ENCODE measurements at regions not wholly inside any gene's neighbourhood (a gene's known extent, or its start where the extent isn't known, plus 50 kb on each side); places are given as distances from the start of the nearest gene placed in this dataset.

GRCh38 chr2:223532712-223533111 lies 69.4 kb downstream of the SCG2 start:
- no peak for DNase-seq

GRCh38 chr2:223536546-223536945 lies 65.6 kb downstream of the SCG2 start:
- DNase-seq = no peak

- DNase-seq = no peak
These were observed 65.0 kb downstream of the SCG2 start for GRCh38 chr2:223537115-223537514.

- no peak for DNase-seq
These were observed 64.2 kb downstream of the SCG2 start for GRCh38 chr2:223537651-223538601.

GRCh38 chr2:223538920-223539440 lies 63.2 kb downstream of the SCG2 start:
- no peak for DNase-seq

- no peak for DNase-seq
These were observed 60.6 kb downstream of the SCG2 start for GRCh38 chr2:223541546-223541945.

GRCh38 chr2:223542501-223542900 lies 59.7 kb downstream of the SCG2 start:
- no peak for DNase-seq

- DNase-seq = no peak
These were observed 56.8 kb downstream of the SCG2 start for GRCh38 chr2:223545406-223545805.

GRCh38 chr2:223545830-223546229 lies 56.3 kb downstream of the SCG2 start:
- DNase-seq = no peak

Data from CD4-positive, alpha-beta T cell treated with Interferon alpha-2 for 1 hour (primary cell).